A549 (cell line): ENCODE measurements at regions not wholly inside any gene's neighbourhood (a gene's known extent, or its start where the extent isn't known, plus 50 kb on each side); places are given as distances from the start of the nearest gene placed in this dataset.
"Not testable (repeated sequence)": the region's sequence is repeated elsewhere in the genome, so short reads cannot be mapped to it uniquely, and the experiment has no call there.

Experiments
- ATAC-seq, 2 experiments: fragments of 200-7000 bp in 1 of 2; fragments of >200 bp in 1 of 2; cut with Nextera tagmentation in 1 of 2; cut with Tn5 transposase in 1 of 2; 3 replicates each; pipeline versions ENCODE4 v1.8.0 to v1.9.1; 2018 to 2020; ENCODE audit warnings: mild to moderate bottlenecking in 1 of 2, moderate library complexity in 1 of 2
- CTCF ChIA-PET: fragments of 300-600 bp; sonication (Branson Sonifier 250); formaldehyde crosslinking; extraction: SDS; loops from one replicate; lab custom pipeline; 2021; ENCODE audit warnings: antibody characterized with exemption, inconsistent platforms; lab: Yijun Ruan, JAX
- POLR2A ChIA-PET: fragments of 350-600 bp; formaldehyde crosslinking; extraction: SDS; loops from one replicate; lab custom pipeline; 2021; ENCODE audit warnings: antibody characterized with exemption, inconsistent platforms; lab: Yijun Ruan, JAX
- DNase-seq, 2 experiments: peaks; one replicate each; pipeline versions ENCODE4 v3.0.0 to v3.0.0-alpha.2; 2011 to 2016; ENCODE audit warnings: low read depth in 1 of 2, low spot score in 1 of 2
- FAIRE-seq: peaks from 2 replicates; lab custom pipeline; 2011; peaks lifted over from hg19 to GRCh38; lab: Jason Lieb, UNC
- H3K27ac ChIP-seq, 2 experiments: fragments of >200 bp; sonication (Bioruptor Twin); formaldehyde crosslinking; 3 replicates each; pipeline ENCODE4 v1.5.1; 2016 to 2017
- H3K4me1 ChIP-seq: fragments of >200 bp; sonication (Bioruptor Twin); formaldehyde crosslinking; 3 replicates; pipeline ENCODE4 v1.6.1; 2016
- H3K4me2 ChIP-seq: fragments of >200 bp; sonication (Bioruptor Twin); formaldehyde crosslinking; 3 replicates; pipeline ENCODE4 v1.6.1; 2016
- H3K4me3 ChIP-seq: fragments of >200 bp; sonication (Bioruptor Twin); formaldehyde crosslinking; 3 replicates; pipeline ENCODE4 v1.5.1; 2016
- H3K9me3 ChIP-seq: fragments of >200 bp; sonication (Bioruptor Twin); formaldehyde crosslinking; 3 replicates; pipeline ENCODE4 v1.6.1; 2016
- CHD4 ChIP-seq: fragments of 200-600 bp; sonication (generic); IDR thresholded peaks from 2 replicates; pipeline ENCODE4 v1.6.1; 2016; ENCODE audit warnings: antibody characterized with exemption, mild to moderate bottlenecking, borderline replicate concordance
- EHF ChIP-seq: fragments of 250-450 bp; sonication (Bioruptor Pico); IDR thresholded peaks from 2 replicates; pipeline ENCODE4 v1.5.0; 2020; ENCODE audit warnings: mild to moderate bottlenecking
- FOSL2 ChIP-seq, 2 experiments: fragments of 450-650 bp in 1 of 2; fragments of >200 bp in 1 of 2; sonication (Bioruptor Twin) in 1 of 2; formaldehyde crosslinking; IDR thresholded peaks; 2 replicates each; pipeline versions ENCODE4 v1.5.0 to v1.6.1; 2016 to 2020; ENCODE audit warnings: mild to moderate bottlenecking in 1 of 2, moderate library complexity in 1 of 2
- HOXB13 ChIP-seq: fragments of 250-450 bp; sonication (Bioruptor Pico); IDR thresholded peaks from 2 replicates; pipeline ENCODE4 v1.5.0; 2020; ENCODE audit warnings: low read depth, mild to moderate bottlenecking, moderate library complexity
- HOXB5 ChIP-seq: fragments of 250-450 bp; sonication (Bioruptor Pico); IDR thresholded peaks from 2 replicates; pipeline ENCODE4 v1.5.0; 2020; ENCODE audit warnings: mild to moderate bottlenecking, moderate library complexity
- KDM5A ChIP-seq: fragments of 200-600 bp; sonication (generic); IDR thresholded peaks from 2 replicates; pipeline ENCODE4 v1.6.1; 2016; ENCODE audit warnings: antibody characterized with exemption, mild to moderate bottlenecking
- MAFK ChIP-seq: fragments of 450-650 bp; IDR thresholded peaks from 2 replicates; pipeline ENCODE4 v1.6.1; 2014; ENCODE audit not compliant: partially characterized antibody
- NPAS2 ChIP-seq: fragments of 250-450 bp; sonication (Bioruptor Pico); IDR thresholded peaks from 2 replicates; pipeline ENCODE4 v1.8.0; 2022; ENCODE audit warnings: mild to moderate bottlenecking, moderate library complexity, borderline replicate concordance
- PHF8 ChIP-seq: fragments of 200-600 bp; sonication (generic); IDR thresholded peaks from 2 replicates; pipeline ENCODE4 v1.6.1; 2016; ENCODE audit warnings: low read depth, mild to moderate bottlenecking, antibody characterized with exemption, moderate library complexity, borderline replicate concordance
- POLR2AphosphoS2 ChIP-seq: conservative IDR thresholded peaks from 2 replicates; pipeline ENCODE4 v1.6.1; 2012; ENCODE audit warnings: low read length, improper control_type of control experiment, inconsistent platforms
- RCOR1 ChIP-seq: fragments of 150-350 bp; IDR thresholded peaks from 2 replicates; pipeline ENCODE4 v1.6.1; 2014; ENCODE audit warnings: antibody characterized with exemption, low read length, low read depth
- SMC3 ChIP-seq: fragments of >200 bp; sonication (Bioruptor Twin); formaldehyde crosslinking; IDR thresholded peaks from 3 replicates; pipeline ENCODE4 v1.6.1; 2018; ENCODE audit warnings: inconsistent platforms
- ZC3H11A ChIP-seq: fragments of 450-650 bp; IDR thresholded peaks from 2 replicates; pipeline ENCODE4 v1.6.1; 2014; ENCODE audit warnings: antibody characterized with exemption, mild to moderate bottlenecking
- ZFP36 ChIP-seq: fragments of 450-650 bp; IDR thresholded peaks from 2 replicates; pipeline ENCODE4 v1.6.1; 2014; ENCODE audit warnings: borderline replicate concordance; ENCODE audit not compliant: partially characterized antibody
- ZNF302 ChIP-seq: fragments of 250-450 bp; sonication (Bioruptor Pico); IDR thresholded peaks from 2 replicates; pipeline ENCODE4 v1.9.0; 2021; ENCODE audit warnings: inconsistent platforms, mild to moderate bottlenecking, moderate library complexity
- WGBS: methylation state at CpG from one replicate; pipeline ENCODE4 v1.1.6; 2017; ENCODE audit errors: missing lambda C conversion rate; 5-methylcytosine and 5-hydroxymethylcytosine counted together
- TF ChIP-seq, protein P1 (sequence below): fragments of >200 bp; sonication (Bioruptor Twin); formaldehyde crosslinking; IDR thresholded peaks from 3 replicates; pipeline ENCODE4 v1.6.1; 2016
- TF ChIP-seq, protein P2 (sequence below): fragments of 250-450 bp; sonication (Bioruptor Pico); IDR thresholded peaks from 2 replicates; pipeline ENCODE4 v1.5.0; 2020; ENCODE audit warnings: low read depth, mild to moderate bottlenecking, moderate library complexity
- TF ChIP-seq, protein P3 (sequence below): IDR thresholded peaks from 2 replicates; pipeline ENCODE4 v1.6.1; 2012
- TF ChIP-seq, protein P4 (sequence below): IDR thresholded peaks from 2 replicates; pipeline ENCODE4 v1.6.1; 2012

DNA sequence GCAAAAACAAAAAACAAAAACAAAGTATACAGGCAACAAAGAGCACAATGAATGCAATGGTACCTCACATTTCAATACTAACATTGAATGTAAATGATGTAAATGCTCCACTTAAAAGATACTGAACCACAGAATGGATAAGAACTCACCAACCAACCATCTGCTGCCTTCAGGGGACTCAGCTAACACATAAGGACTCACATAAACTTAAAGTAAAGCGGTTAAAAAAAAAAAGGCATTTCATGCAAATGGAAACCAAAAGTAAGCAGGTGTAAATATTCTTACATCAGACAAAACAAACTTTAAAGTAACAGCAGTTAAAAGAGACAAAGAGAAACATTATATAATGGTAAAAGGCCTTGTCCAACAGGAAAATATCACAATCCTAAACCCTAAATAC is 156.1 kb downstream of the LTN1 start:
- H3K4me3 ChIP-seq, H3K27ac ChIP-seq, H3K4me2 ChIP-seq, POLR2A ChIA-PET, FAIRE-seq, H3K9me3 ChIP-seq, DNase-seq, H3K4me1 ChIP-seq, ATAC-seq: not testable (repeated sequence)
- WGBS: 85% methylated on average over 1 of the region's 1 CpG
- CTCF ChIA-PET: interaction anchor here (1.0 kb wide), 1 partner anchor 14 kb away, joined by 3 read pairs; no protein-coding TSS in a partner anchor

DNA sequence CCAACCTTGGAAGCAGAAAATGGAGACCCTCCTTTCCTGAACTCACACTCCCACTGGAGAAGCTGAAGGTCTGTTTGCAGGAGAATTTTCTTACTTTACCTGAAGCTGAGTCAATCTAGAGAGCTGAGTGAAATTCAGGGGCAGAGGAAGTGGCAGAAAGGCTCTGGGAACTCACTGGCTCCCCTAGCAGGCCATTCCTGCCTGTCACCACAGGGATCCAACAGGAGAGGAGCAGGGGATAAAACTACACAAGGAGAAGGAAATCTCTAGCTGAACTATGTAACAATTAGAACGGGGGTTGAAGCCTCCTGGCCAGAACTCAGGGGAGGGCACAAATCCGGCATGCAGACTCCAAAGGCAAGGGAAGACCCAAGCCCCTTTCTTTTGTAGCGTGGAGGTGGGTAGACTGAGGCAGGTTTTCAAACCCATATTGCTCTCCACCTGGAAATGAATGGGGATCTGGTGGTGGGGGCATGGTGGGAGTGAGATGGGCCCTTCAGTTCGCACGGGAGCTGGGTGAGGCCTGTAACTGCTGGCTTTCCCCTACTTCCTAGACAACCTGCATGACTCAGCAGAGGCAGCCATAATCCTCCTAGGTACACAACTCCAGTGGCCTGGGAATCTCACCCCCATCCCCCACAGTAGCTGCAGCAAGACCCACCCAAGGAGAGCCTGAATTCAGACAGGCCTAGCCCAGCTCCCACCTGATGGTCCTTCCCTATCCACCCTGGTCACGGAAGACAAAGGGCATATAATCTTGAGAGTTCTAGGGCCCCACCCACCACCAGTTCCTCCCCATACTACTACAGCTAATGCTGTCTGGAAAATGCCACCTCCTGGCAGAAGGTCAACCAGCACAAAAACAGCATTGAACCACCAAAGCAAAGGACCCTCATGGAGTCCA is 158.1 kb downstream of the LTN1 start:
- Histone ChIP-seq H3K4me1 (no peaks in the 10 kb centered on the region), H3K27ac (no peak overlapping the region), H3K4me3 (no peak overlapping the region), H3K4me2 (no peak overlapping the region), H3K9me3 (no peaks in the 10 kb centered on the region)
- FAIRE-seq (no peak), ATAC-seq (no peak), DNase-seq (no peak)
- ChIA-PET POLR2A (no interaction called here), CTCF (interaction anchor here (0.9 kb wide), 1 partner anchor 34 kb away, joined by 3 read pairs; no protein-coding TSS in a partner anchor)
- TF ChIP-seq, protein P1, sequence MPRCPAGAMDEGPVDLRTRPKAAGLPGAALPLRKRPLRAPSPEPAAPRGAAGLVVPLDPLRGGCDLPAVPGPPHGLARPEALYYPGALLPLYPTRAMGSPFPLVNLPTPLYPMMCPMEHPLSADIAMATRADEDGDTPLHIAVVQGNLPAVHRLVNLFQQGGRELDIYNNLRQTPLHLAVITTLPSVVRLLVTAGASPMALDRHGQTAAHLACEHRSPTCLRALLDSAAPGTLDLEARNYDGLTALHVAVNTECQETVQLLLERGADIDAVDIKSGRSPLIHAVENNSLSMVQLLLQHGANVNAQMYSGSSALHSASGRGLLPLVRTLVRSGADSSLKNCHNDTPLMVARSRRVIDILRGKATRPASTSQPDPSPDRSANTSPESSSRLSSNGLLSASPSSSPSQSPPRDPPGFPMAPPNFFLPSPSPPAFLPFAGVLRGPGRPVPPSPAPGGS: no peak
- TF ChIP-seq FOSL2 (IDR thresholded peaks at IDR 0.05) (no peak), FOSL2 (CRISPR knock-in tag; IDR thresholded peaks at IDR 0.05) (no peak), ZFP36 (no peak), ZC3H11A (no peak), CHD4 (no peak), PHF8 (no peak), HOXB13 (CRISPR knock-in tag) (no peak), KDM5A (no peak), EHF (CRISPR knock-in tag) (no peak)
- TF ChIP-seq, protein P2, sequence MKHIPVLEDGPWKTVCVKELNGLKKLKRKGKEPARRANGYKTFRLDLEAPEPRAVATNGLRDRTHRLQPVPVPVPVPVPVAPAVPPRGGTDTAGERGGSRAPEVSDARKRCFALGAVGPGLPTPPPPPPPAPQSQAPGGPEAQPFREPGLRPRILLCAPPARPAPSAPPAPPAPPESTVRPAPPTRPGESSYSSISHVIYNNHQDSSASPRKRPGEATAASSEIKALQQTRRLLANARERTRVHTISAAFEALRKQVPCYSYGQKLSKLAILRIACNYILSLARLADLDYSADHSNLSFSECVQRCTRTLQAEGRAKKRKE (CRISPR knock-in tag): no peak
- TF ChIP-seq, protein P3, sequence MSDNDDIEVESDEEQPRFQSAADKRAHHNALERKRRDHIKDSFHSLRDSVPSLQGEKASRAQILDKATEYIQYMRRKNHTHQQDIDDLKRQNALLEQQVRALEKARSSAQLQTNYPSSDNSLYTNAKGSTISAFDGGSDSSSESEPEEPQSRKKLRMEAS: no peak
- TF ChIP-seq, protein P4, sequence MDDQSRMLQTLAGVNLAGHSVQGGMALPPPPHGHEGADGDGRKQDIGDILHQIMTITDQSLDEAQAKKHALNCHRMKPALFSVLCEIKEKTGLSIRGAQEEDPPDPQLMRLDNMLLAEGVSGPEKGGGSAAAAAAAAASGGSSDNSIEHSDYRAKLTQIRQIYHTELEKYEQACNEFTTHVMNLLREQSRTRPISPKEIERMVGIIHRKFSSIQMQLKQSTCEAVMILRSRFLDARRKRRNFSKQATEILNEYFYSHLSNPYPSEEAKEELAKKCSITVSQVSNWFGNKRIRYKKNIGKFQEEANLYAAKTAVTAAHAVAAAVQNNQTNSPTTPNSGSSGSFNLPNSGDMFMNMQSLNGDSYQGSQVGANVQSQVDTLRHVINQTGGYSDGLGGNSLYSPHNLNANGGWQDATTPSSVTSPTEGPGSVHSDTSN: no peak
- WGBS: 80% methylated on average over 6 of the region's 6 CpGs

DNA sequence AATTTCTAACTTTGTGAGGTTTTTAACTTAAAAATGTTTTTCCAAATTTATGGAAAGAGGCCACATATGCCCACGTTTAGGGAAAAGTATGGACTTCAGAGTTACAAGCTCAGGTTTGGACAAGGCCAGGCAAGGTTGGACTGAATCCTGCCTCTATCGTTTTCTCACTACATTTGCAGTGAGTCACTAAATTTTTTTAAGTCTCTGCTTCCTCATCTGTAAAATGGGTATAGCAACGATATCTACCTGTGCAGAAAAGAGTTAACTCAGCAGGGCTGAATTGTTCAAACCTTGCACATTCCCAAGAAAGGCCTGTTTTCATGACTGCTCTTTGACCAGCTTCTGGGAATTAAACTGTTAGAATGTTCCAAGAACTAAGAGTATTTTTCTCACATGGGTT is 159.1 kb downstream of the LTN1 start:
- no peaks in the 10 kb centered on the region for H3K9me3 ChIP-seq
- POLR2A ChIA-PET: no interaction called here
- FAIRE-seq (no peak), DNase-seq (no peak), ATAC-seq (no peak)
- no peak overlapping the region for H3K27ac ChIP-seq
- no peak overlapping the region for H3K4me3 ChIP-seq
- no peaks in the 10 kb centered on the region for H3K4me1 ChIP-seq
- 39% methylated on average over 3 of the region's 3 CpGs for WGBS
- no peak overlapping the region for H3K4me2 ChIP-seq
- CTCF ChIA-PET: interaction anchor here (0.6 to 1.2 kb wide), 2 partner anchors 32 to 643 kb away, joined by 3 read pairs; no protein-coding TSS in a partner anchor
- TF ChIP-seq HOXB5 (CRISPR knock-in tag) (no peak), RCOR1 (no peak), SMC3 (no peak), NPAS2 (CRISPR knock-in tag) (no peak), MAFK (no peak), ZNF302 (CRISPR knock-in tag) (no peak), POLR2AphosphoS2 (no peak)
